ENCODE measurements at regions not wholly inside any gene's neighbourhood (a gene's known extent, or its start where the extent isn't known, plus 50 kb on each side); places are given as distances from the start of the nearest gene placed in this dataset.

DNA sequence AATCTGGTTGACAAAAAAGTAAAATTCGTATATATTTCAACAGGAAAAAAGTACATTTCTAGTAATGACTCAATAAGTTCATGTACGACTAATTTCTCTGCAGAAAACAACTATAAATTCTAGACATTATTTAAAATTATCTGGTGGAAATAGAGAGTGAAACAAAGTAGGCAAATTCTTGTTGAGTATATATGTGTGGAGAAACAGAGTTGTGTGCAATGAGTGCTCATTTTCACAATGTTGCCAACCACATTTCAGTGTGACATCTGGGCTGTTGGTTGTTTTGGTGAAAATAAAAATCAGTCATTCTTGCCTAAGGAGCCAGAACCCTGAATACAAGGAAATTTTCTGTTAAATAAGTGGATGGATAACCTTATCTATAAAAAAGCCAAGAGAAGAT lies 372.0 kb upstream of the NDST4 start:
- Histone ChIP-seq H2AFZ (ENCODE audit: insufficient read depth, low read depth, low read length, poor library complexity, severe bottlenecking) (no peak overlapping the region), H4K20me1 (ENCODE audit: insufficient read depth, low read length) (no peaks in the 10 kb centered on the region), H3K9me3 (replicated peaks in 1 of 2; ENCODE audit: control insufficient read depth in 1 of 2, insufficient read depth in 1 of 2, low read length in 2 of 2) (peaks cover 0 to 13% of the 10 kb centered on the region in 2 donors), H3K4me3 (replicated peaks in 1 of 3; ENCODE audit: low read depth in 2 of 3, low read length in 3 of 3) (no peak overlapping the region), H3K79me2 (ENCODE audit: insufficient read depth, low read length) (no peaks in the 10 kb centered on the region), H3K4me1 (ENCODE audit: control insufficient read depth in 1 of 2, insufficient read depth in 2 of 2, low read length in 2 of 2) (no peaks in the 10 kb centered on the region), H3K27me3 (ENCODE audit: control insufficient read depth in 2 of 2, insufficient read depth in 2 of 2, low read length in 2 of 2) (no peaks in the 10 kb centered on the region), H3K4me2 (replicated peaks; ENCODE audit: extremely low read depth, low read length, poor library complexity, severe bottlenecking) (no peak overlapping the region), H3K27ac (ENCODE audit: low read depth in 1 of 2, low read length in 2 of 2) (no peak overlapping the region), H3K9ac (ENCODE audit: insufficient read depth, low read length, poor library complexity, severe bottlenecking) (no peak overlapping the region), H3K36me3 (replicated peaks in 1 of 2; ENCODE audit: control insufficient read depth in 1 of 2, insufficient read depth in 2 of 2, low read length in 2 of 2) (no peaks in the 10 kb centered on the region)
- intact Hi-C loops (cut with micrococcal nuclease) = no loop called here
- Mint-ChIP-seq H3K27me3 (ENCODE audit: low read depth in 3 of 3) (no peaks in the 10 kb centered on the region), H3K27ac (no peak overlapping the region), H3K4me1 (no peaks in the 10 kb centered on the region), H3K9me3 (peaks cover 0 to 22% (median 7%) of the 10 kb centered on the region in 7 donors), H3K4me3 (no peak overlapping the region), H3K36me3 (no peaks in the 10 kb centered on the region)
- WGBS (ENCODE audit: insufficient coverage) = no CpG with 5 or more reads among the region's 2 CpGs
- DNase-seq = no peak
- TF ChIP-seq, protein P1, sequence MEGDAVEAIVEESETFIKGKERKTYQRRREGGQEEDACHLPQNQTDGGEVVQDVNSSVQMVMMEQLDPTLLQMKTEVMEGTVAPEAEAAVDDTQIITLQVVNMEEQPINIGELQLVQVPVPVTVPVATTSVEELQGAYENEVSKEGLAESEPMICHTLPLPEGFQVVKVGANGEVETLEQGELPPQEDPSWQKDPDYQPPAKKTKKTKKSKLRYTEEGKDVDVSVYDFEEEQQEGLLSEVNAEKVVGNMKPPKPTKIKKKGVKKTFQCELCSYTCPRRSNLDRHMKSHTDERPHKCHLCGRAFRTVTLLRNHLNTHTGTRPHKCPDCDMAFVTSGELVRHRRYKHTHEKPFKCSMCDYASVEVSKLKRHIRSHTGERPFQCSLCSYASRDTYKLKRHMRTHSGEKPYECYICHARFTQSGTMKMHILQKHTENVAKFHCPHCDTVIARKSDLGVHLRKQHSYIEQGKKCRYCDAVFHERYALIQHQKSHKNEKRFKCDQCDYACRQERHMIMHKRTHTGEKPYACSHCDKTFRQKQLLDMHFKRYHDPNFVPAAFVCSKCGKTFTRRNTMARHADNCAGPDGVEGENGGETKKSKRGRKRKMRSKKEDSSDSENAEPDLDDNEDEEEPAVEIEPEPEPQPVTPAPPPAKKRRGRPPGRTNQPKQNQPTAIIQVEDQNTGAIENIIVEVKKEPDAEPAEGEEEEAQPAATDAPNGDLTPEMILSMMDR (IDR thresholded peaks at IDR 0.05) = no peak

DNA sequence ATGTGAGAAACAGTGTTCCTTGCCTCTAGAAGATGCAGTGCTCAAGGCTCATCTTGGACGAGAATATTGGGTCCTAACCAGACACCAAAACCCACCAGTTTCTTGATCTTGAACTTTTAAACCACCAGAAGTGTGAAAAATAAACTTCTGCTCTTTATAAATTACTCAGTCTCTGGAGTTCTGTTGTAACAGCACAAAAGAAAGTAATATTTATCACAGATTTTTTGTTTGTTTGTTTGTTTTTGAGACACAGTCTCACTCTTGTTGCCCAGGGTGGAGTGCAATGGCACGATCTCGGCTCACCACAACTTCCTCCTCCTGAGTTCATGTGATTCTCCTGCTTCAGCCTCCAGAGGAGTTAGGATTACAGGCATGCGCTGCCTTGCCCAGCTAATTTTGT lies 371.1 kb upstream of the NDST4 start:
- Histone ChIP-seq H3K4me3 (replicated peaks in 1 of 3; ENCODE audit: low read depth in 2 of 3, low read length in 3 of 3) (no peak overlapping the region), H4K20me1 (ENCODE audit: insufficient read depth, low read length) (no peaks in the 10 kb centered on the region), H3K9ac (ENCODE audit: insufficient read depth, low read length, poor library complexity, severe bottlenecking) (no peak overlapping the region), H3K27me3 (ENCODE audit: control insufficient read depth in 2 of 2, insufficient read depth in 2 of 2, low read length in 2 of 2) (no peaks in the 10 kb centered on the region), H3K36me3 (replicated peaks in 1 of 2; ENCODE audit: control insufficient read depth in 1 of 2, insufficient read depth in 2 of 2, low read length in 2 of 2) (no peaks in the 10 kb centered on the region), H3K4me1 (ENCODE audit: control insufficient read depth in 1 of 2, insufficient read depth in 2 of 2, low read length in 2 of 2) (no peaks in the 10 kb centered on the region), H3K9me3 (replicated peaks in 1 of 2; ENCODE audit: control insufficient read depth in 1 of 2, insufficient read depth in 1 of 2, low read length in 2 of 2) (peaks cover 0 to 13% of the 10 kb centered on the region in 2 donors), H2AFZ (ENCODE audit: insufficient read depth, low read depth, low read length, poor library complexity, severe bottlenecking) (no peak overlapping the region), H3K4me2 (replicated peaks; ENCODE audit: extremely low read depth, low read length, poor library complexity, severe bottlenecking) (no peak overlapping the region), H3K27ac (ENCODE audit: low read depth in 1 of 2, low read length in 2 of 2) (no peak overlapping the region), H3K79me2 (ENCODE audit: insufficient read depth, low read length) (no peaks in the 10 kb centered on the region)
- H3K4me1 Mint-ChIP-seq = no peaks in the 10 kb centered on the region
- no CpG with 5 or more reads among the region's 4 CpGs for WGBS (ENCODE audit: insufficient coverage)
- no peak for DNase-seq
- intact Hi-C loops (cut with micrococcal nuclease) = no loop called here
- H3K27ac Mint-ChIP-seq = no peak overlapping the region
- no peak overlapping the region for H3K4me3 Mint-ChIP-seq
- H3K9me3 Mint-ChIP-seq = peaks cover 0 to 20% (median 7%) of the 10 kb centered on the region in 7 donors
- TF ChIP-seq, protein P1 (IDR thresholded peaks at IDR 0.05) = no peak
- H3K27me3 Mint-ChIP-seq (ENCODE audit: low read depth in 3 of 3) = no peaks in the 10 kb centered on the region
- no peaks in the 10 kb centered on the region for H3K36me3 Mint-ChIP-seq

Data from CD14-positive monocyte (primary cell).